Lower leg skin (tissue), 4 donors: ENCODE measurements at regions not wholly inside any gene's neighbourhood (a gene's known extent, or its start where the extent isn't known, plus 50 kb on each side); places are given as distances from the start of the nearest gene placed in this dataset.

Source experiments
- DNase-seq, 2 donors: peaks; one replicate each; pipeline ENCODE4 v3.0.0-alpha.2; 2019; ENCODE audit warnings: low spot score in 2 of 2
- H3K4me3 ChIP-seq: fragments of 200-600 bp; sonication (generic); 2 replicates; pipeline ENCODE4 v1.5.1; 2017; ENCODE audit warnings: mild to moderate bottlenecking, low read depth; ENCODE audit not compliant: poor library complexity, severe bottlenecking
- POLR2A ChIP-seq, 2 donors: fragments of 450-650 bp; IDR thresholded peaks; one replicate each; pipeline ENCODE4 v1.6.1; 2016 to 2017; ENCODE audit warnings: antibody characterized with exemption in 2 of 2, mild to moderate bottlenecking in 1 of 2, moderate library complexity in 1 of 2
- WGBS, 2 donors: methylation state at CpG; one replicate each; pipeline ENCODE4 v1.1.5; 2018; 5-methylcytosine and 5-hydroxymethylcytosine counted together
- intact Hi-C: fragments of 100-400 bp; cut with DNase I; formaldehyde crosslinking; loops from one replicate; pipeline ENCODE4 v1.15.0; 2023; ENCODE audit warnings: low total_unique reads
- TF ChIP-seq, protein P1 (sequence below), 3 donors: fragments of 450-650 bp; IDR thresholded peaks; one replicate each; pipeline ENCODE4 v1.5.1; 2016; ENCODE audit warnings: antibody characterized with exemption in 3 of 3, mild to moderate bottlenecking in 3 of 3, moderate library complexity in 2 of 3

DNA sequence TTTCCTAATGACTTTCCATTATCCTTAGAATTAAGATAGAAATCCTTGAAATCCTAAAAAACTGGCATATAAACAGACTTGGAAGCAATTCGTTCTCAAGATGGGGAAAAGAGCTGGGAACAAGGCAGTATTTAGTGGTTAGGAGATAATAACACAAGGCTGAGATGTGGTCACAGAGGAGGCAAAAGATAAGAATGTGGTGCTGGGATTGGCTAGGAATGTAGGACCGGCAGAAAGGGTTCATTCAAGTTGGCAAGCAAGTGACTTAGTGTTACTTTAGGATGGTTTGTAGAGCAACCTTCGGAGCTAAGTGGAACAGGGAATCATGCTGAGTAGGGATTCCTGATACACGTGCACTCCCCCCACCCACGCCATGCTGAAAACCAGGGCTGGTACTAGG lies 121.9 kb upstream of the RPS6KA3 start:
- TF ChIP-seq POLR2A (IDR thresholded peaks at IDR 0.05): no peak
- TF ChIP-seq, protein P1, sequence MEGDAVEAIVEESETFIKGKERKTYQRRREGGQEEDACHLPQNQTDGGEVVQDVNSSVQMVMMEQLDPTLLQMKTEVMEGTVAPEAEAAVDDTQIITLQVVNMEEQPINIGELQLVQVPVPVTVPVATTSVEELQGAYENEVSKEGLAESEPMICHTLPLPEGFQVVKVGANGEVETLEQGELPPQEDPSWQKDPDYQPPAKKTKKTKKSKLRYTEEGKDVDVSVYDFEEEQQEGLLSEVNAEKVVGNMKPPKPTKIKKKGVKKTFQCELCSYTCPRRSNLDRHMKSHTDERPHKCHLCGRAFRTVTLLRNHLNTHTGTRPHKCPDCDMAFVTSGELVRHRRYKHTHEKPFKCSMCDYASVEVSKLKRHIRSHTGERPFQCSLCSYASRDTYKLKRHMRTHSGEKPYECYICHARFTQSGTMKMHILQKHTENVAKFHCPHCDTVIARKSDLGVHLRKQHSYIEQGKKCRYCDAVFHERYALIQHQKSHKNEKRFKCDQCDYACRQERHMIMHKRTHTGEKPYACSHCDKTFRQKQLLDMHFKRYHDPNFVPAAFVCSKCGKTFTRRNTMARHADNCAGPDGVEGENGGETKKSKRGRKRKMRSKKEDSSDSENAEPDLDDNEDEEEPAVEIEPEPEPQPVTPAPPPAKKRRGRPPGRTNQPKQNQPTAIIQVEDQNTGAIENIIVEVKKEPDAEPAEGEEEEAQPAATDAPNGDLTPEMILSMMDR (IDR thresholded peaks at IDR 0.05): no peak
- H3K4me3 ChIP-seq: no peak overlapping the region
- no peak for DNase-seq
- intact Hi-C loops: no loop called here
- WGBS, 2 donors: 59% methylated on average over 5 of the region's 5 CpGs

DNA sequence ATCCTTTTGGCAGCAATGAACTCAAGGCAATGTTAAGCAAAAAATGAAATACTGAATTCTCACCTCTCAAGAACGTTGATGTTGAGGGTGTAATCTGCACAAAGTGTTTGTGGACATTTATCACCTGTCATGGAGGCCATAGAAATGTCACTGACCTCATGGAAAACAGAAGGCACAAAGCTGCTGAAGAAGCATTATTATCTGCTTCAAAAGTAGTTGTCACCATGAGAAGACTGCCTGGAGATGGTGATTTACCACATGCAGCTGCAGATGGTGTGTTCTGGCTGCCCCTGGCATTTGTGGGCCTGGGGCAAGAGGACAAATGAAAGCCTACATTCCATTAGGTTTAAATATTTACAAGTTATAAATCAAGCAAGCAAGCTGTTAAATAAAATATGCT lies 116.8 kb upstream of the RPS6KA3 start:
- intact Hi-C loops: no loop called here
- H3K4me3 ChIP-seq: no peak overlapping the region
- WGBS, 2 donors: 25 to 43% methylated on average over 1 of the region's 1 CpG
- DNase-seq: no peak
- no peak for TF ChIP-seq POLR2A (IDR thresholded peaks at IDR 0.05)
- TF ChIP-seq, protein P1 (IDR thresholded peaks at IDR 0.05): no peak

DNA sequence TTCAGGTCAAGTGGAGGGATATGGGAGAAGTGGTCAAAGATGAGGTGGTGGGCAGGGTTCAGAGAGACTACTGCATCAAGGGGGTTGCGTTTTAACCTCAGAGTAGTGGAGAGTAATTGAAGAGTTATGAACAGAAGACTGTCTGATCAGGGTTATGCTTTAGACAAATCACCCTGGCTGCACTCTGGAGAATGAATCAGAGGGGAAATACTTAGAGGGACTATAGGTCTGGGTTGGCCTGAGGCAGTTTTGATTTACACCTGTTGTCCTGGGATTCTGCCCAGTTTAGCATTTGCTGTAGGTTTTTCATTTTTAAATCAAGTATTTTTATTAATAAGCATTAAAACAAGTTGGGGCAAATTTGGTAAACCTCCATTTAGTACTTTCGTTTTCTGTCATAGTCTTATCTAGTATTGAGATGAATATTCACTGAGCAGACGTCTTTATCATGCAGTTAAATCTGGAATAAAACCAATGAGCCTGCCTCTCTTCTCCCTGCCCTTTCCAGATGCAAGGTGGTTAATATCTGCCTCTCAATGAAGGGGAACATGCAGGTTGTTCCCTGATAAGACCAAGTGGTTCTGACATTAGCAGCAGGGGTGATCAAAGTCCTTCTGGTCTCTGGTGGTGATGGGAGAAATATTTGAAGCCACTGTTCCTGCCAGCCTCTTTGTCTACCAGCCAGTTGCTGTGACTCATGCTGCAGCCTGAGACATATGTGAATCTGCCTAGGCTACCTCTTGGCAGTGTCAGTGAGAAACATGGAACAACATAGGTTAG lies 116.0 kb upstream of the RPS6KA3 start:
- intact Hi-C loops: no loop called here
- TF ChIP-seq, protein P1 (IDR thresholded peaks at IDR 0.05): no peak
- TF ChIP-seq POLR2A (IDR thresholded peaks at IDR 0.05): no peak
- H3K4me3 ChIP-seq: no peak overlapping the region
- 31 to 50% methylated on average over 3 of the region's 3 CpGs for WGBS, 2 donors
- DNase-seq: no peak

DNA sequence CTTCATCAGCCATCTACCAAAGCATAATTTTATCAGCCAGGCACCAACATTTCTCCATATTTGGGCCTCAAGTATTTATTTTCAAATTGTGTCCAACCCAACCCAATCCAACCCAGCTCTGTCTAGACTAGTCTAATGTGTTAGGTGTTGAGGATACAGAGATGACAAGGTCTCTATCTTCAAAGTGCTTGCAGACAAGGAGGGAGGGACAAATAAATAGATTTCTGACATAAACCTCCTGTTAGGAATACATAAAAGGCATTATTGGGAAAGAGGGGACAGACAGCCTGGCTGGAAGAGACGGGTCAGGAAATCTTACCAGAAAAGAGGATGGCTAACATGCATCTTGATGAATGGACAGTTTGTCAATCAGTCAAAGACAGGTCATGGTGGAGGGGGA lies 115.4 kb upstream of the RPS6KA3 start:
- TF ChIP-seq, protein P1 (IDR thresholded peaks at IDR 0.05): no peak
- no peak for TF ChIP-seq POLR2A (IDR thresholded peaks at IDR 0.05)
- WGBS, 2 donors: 48 to 59% methylated on average over 1 of the region's 1 CpG
- intact Hi-C loops: no loop called here

DNA sequence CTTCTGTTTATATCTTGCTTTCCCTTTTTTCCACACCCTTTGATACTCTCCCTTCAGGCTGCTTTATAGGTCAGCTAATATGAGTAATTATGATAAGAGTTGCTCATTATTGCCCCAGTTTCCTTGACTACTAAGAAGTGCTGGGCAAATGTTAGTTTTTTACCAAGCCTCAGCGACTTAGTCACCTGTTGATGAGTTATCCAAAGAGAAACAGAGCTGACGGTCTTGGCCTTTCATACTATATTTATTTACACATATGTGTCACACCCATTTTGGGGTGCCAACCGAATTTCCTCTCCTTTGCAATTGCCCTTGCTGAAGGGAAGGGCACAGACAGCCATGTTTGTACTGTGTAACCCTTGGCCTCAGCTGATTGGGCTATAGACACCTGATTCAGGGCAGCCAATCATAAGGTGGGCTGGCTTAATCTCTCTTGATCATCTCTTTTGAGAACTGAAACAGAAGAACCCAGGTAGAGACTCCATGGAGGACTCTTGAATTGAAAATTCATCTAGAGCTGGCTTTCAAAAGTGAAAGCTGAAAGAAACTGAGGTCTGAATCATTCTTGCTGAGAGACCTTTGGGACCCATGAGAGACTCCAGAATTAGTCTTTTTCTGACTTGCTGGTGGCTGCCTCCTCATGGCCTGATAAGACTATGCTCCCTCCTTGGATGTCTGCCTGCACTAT lies 111.7 kb upstream of the RPS6KA3 start:
- WGBS, 2 donors: 38 to 65% methylated on average over 3 of the region's 3 CpGs
- DNase-seq: no peak
- intact Hi-C loops: no loop called here
- H3K4me3 ChIP-seq: no peak overlapping the region
- no peak for TF ChIP-seq POLR2A (IDR thresholded peaks at IDR 0.05)
- TF ChIP-seq, protein P1 (IDR thresholded peaks at IDR 0.05): no peak

More for the DNA sequence above, 115.4 kb upstream of the RPS6KA3 start:
- DNase-seq: no peak
- no peak overlapping the region for H3K4me3 ChIP-seq
